Calu3 (cell line): ENCODE measurements at regions not wholly inside any gene's neighbourhood (a gene's known extent, or its start where the extent isn't known, plus 50 kb on each side); places are given as distances from the start of the nearest gene placed in this dataset.

ENCODE experiments used
- BruUV-seq: library from RNA; stranded (reverse); fragments of 400-500 nt; replicated peaks from 2 replicates; lab custom pipeline; 2021; lab: Mats Ljungman, UMichigan
- CTCF ChIA-PET: fragments of 300-600 bp; sonication (Branson Sonifier 250); formaldehyde crosslinking; loops from one replicate; lab custom pipeline; 2022; ENCODE audit warnings: antibody characterized with exemption; lab: Charles Lee
- DNase-seq: peaks from one replicate; pipeline ENCODE4 v3.0.0; 2022
- H3K27ac Mint-ChIP-seq: one replicate; pipeline ENCODE4 v1.8.0; 2022; ENCODE audit warnings: mixed read lengths; ENCODE audit not compliant: unreplicated experiment
- H3K27me3 Mint-ChIP-seq: one replicate; pipeline ENCODE4 v1.8.0; 2022; ENCODE audit warnings: mixed read lengths; ENCODE audit not compliant: unreplicated experiment
- H3K36me3 Mint-ChIP-seq: one replicate; pipeline ENCODE4 v1.8.0; 2022; ENCODE audit warnings: mild to moderate bottlenecking, moderate library complexity, mixed read lengths; ENCODE audit not compliant: insufficient read depth, unreplicated experiment
- H3K4me1 Mint-ChIP-seq: one replicate; pipeline ENCODE4 v1.8.0; 2022; ENCODE audit warnings: mild to moderate bottlenecking, low read depth, mixed read lengths; ENCODE audit not compliant: unreplicated experiment
- H3K4me3 Mint-ChIP-seq: one replicate; pipeline ENCODE4 v1.8.0; 2022; ENCODE audit warnings: mild to moderate bottlenecking, low read depth, moderate library complexity, mixed read lengths; ENCODE audit not compliant: unreplicated experiment
- H3K9me3 Mint-ChIP-seq: one replicate; pipeline ENCODE4 v1.8.0; 2022; ENCODE audit warnings: low read depth, mixed read lengths; ENCODE audit not compliant: unreplicated experiment
- CTCF ChIP-seq: fragments of 200-600 bp; IDR thresholded peaks from one replicate; pipeline ENCODE4 v1.8.0; 2022; ENCODE audit warnings: antibody characterized with exemption; ENCODE audit not compliant: unreplicated experiment
- intact Hi-C: fragments of 100-400 bp; cut with micrococcal nuclease; formaldehyde crosslinking; loops from one replicate; pipeline ENCODE4 v1.10.0; 2022; ENCODE audit not compliant: unreplicated experiment

- CTCF ChIA-PET, result no interaction called here
- no peaks in the 10 kb centered on the region for H3K36me3 Mint-ChIP-seq
- no TSS peak for BruUV-seq
- no peak for TF ChIP-seq CTCF
- peaks cover 100% of the 10 kb centered on the region for H3K27me3 Mint-ChIP-seq
- H3K4me3 Mint-ChIP-seq, result no peak overlapping the region
- intact Hi-C loops, result no loop called here
- H3K27ac Mint-ChIP-seq, result no peak overlapping the region
- no peaks in the 10 kb centered on the region for H3K9me3 Mint-ChIP-seq
- DNase-seq, result no peak
- H3K4me1 Mint-ChIP-seq, result no peaks in the 10 kb centered on the region
Observed at GRCh38 chr14:93861836-93862235, 65.3 kb upstream of the FAM181A start.

DNA sequence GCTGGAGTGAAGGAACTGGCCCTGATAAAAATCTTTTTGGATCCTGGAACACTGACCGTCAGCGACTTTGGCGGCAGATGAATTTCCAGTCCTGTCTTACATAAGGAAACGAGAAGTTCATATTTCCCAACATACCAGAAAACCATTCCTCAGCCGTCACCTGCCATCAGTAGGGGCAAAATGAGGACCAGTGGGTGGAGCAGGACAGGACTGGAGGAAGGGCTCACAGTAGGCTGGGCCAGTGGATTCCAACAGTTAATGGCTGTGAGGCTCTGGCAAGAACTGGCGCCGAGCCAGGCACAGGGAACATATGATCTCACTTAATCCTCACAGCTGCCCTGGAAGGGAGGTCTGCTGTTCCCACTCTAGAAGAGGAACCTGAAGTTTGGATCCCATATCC lies 67.2 kb upstream of the FAM181A start:
- CTCF ChIA-PET, result no interaction called here
- no peak overlapping the region for H3K27ac Mint-ChIP-seq

DNA sequence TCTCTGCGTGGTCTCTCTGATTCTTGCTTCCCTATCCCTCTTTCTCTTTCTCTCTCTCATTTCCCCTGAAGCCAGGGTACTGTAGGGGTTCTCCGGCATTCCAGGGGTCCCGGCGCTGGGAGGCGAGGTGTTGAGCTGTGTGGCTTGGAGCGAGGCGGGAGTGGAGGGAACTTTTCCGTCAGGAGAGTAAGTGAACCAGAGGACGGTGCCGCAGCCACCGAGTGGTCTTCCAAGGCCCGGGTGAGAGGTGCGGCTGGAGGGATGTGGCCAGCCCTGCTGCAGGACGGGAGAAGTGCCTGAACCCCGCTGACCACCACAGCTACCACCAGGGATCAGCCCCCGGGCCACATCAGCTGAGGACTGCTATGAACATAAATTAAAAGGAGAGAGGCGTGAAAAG lies 68.2 kb upstream of the FAM181A start:
- no peaks in the 10 kb centered on the region for H3K9me3 Mint-ChIP-seq

More for the DNA sequence above, 67.2 kb upstream of the FAM181A start:
- Mint-ChIP-seq H3K9me3 (no peaks in the 10 kb centered on the region), H3K4me1 (no peaks in the 10 kb centered on the region), H3K4me3 (no peak overlapping the region), H3K27me3 (peaks cover 97% of the 10 kb centered on the region), H3K36me3 (no peaks in the 10 kb centered on the region)
- TF ChIP-seq CTCF, result no peak
- DNase-seq, result no peak
- intact Hi-C loops, result no loop called here
- no TSS peak for BruUV-seq

DNA sequence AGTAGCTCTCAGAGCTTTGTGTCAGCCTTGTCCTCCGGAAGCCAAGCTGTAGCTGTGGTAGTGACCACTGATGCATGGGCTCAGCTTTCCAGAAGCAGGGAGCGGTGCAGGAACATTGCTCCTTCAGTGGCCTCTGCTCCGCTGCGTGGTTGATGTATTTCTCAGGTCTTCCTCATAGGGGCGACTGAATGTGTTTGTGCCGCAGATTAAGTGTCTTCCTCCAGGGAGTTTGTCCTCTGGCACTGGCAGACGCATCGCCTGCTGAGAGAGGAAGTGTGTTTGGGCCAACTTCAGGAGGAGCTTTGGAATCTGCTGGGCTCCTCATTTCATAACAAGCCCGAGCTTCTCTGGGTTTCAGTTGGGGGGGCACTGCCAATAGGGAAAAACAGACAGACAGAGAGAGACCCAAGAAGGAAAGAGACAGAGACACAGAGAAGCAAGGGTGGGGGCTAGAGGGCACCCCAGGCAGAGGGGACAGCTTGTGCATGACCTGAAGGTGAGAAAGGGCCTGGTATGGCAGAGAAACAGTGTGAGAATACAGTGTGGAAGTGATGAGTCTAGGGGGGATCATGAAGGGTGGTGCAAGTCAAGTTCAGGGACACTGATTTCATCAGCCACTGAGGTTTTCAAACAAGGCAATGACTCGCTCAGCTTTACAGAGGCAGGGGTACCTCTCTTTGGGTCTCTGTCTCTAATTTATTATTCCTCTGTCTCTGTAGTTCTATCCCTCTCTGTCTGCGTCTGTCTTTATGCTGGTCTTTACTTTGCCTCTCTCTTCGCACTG lies 69.4 kb upstream of the PRIMA1 start:
- Mint-ChIP-seq H3K27ac (no peak overlapping the region), H3K4me1 (no peaks in the 10 kb centered on the region), H3K36me3 (no peaks in the 10 kb centered on the region), H3K27me3 (peaks cover 87% of the 10 kb centered on the region), H3K9me3 (no peaks in the 10 kb centered on the region), H3K4me3 (no peak overlapping the region)
- no peak for DNase-seq
- TF ChIP-seq CTCF, result no peak
- intact Hi-C loops, result no loop called here
- CTCF ChIA-PET, result interaction anchor here (0.6 kb wide), 2 partner anchors 9 to 35 kb away, joined by 5 to 6 read pairs; no protein-coding TSS in a partner anchor
- no TSS peak for BruUV-seq

More for the DNA sequence above, 68.2 kb upstream of the FAM181A start:
- no TSS peak for BruUV-seq
- no peak overlapping the region for H3K4me3 Mint-ChIP-seq
- intact Hi-C loops, result no loop called here
- TF ChIP-seq CTCF, result no peak
- H3K4me1 Mint-ChIP-seq, result no peaks in the 10 kb centered on the region
- no peak overlapping the region for H3K27ac Mint-ChIP-seq
- peaks cover 87% of the 10 kb centered on the region for H3K27me3 Mint-ChIP-seq
- no peak for DNase-seq
- CTCF ChIA-PET, result no interaction called here
- H3K36me3 Mint-ChIP-seq, result no peaks in the 10 kb centered on the region
